GM23248 (cell line): ENCODE measurements at regions not wholly inside any gene's neighbourhood (a gene's known extent, or its start where the extent isn't known, plus 50 kb on each side); places are given as distances from the start of the nearest gene placed in this dataset.

Source experiments
- DNase-seq: peaks from one replicate; pipeline ENCODE4 v3.0.0-alpha.2; 2015
- H2AFZ ChIP-seq: fragments of 200-600 bp; sonication (generic); 2 replicates; pipeline ENCODE4 v1.6.1; 2016; ENCODE audit warnings: antibody characterized with exemption
- H3F3A ChIP-seq: fragments of 200-600 bp; sonication (generic); 2 replicates; pipeline ENCODE4 v1.6.1; 2016; ENCODE audit warnings: mild to moderate bottlenecking, antibody characterized with exemption, mixed run types; ENCODE audit not compliant: insufficient read depth
- H3K27ac ChIP-seq: fragments of 200-600 bp; sonication (generic); 2 replicates; pipeline ENCODE4 v1.5.1; 2016; ENCODE audit warnings: mild to moderate bottlenecking
- H3K27me3 ChIP-seq: fragments of 200-600 bp; sonication (generic); replicated peaks from 2 replicates; pipeline ENCODE4 v1.6.1; 2016; ENCODE audit warnings: mild to moderate bottlenecking; ENCODE audit not compliant: insufficient read depth
- H3K36me3 ChIP-seq: fragments of 200-600 bp; sonication (generic); 2 replicates; pipeline ENCODE4 v1.6.1; 2016; ENCODE audit warnings: low read depth, mild to moderate bottlenecking
- H3K4me1 ChIP-seq: fragments of 200-600 bp; sonication (generic); 2 replicates; pipeline ENCODE4 v1.6.1; 2016; ENCODE audit warnings: mild to moderate bottlenecking; ENCODE audit not compliant: insufficient read depth
- H3K4me2 ChIP-seq: fragments of 200-600 bp; sonication (generic); one replicate; pipeline ENCODE4 v1.6.1; 2016; ENCODE audit warnings: mild to moderate bottlenecking; ENCODE audit not compliant: unreplicated experiment
- H3K4me3 ChIP-seq: fragments of 200-600 bp; sonication (generic); 2 replicates; pipeline ENCODE4 v1.5.1; 2016; ENCODE audit warnings: mild to moderate bottlenecking
- H3K79me2 ChIP-seq: fragments of 200-600 bp; sonication (generic); 2 replicates; pipeline ENCODE4 v1.6.1; 2016; ENCODE audit warnings: mild to moderate bottlenecking; ENCODE audit not compliant: insufficient read depth
- H3K9ac ChIP-seq: fragments of 200-600 bp; sonication (generic); 2 replicates; pipeline ENCODE4 v1.6.1; 2016; ENCODE audit warnings: mild to moderate bottlenecking
- H3K9me2 ChIP-seq: fragments of 200-600 bp; sonication (generic); 2 replicates; pipeline ENCODE4 v1.6.1; 2016; ENCODE audit warnings: mixed run types, mild to moderate bottlenecking, moderate library complexity; ENCODE audit not compliant: insufficient read depth
- H3K9me3 ChIP-seq: fragments of 200-600 bp; sonication (generic); one replicate; pipeline ENCODE4 v1.6.1; 2017; ENCODE audit warnings: low read depth
- H4K20me1 ChIP-seq: fragments of 200-600 bp; sonication (generic); 2 replicates; pipeline ENCODE4 v1.6.0; 2016; ENCODE audit not compliant: insufficient read depth
- EZH2 ChIP-seq: fragments of 200-600 bp; sonication (generic); IDR thresholded peaks from 2 replicates; pipeline ENCODE4 v1.6.1; 2018; ENCODE audit warnings: antibody characterized with exemption, mild to moderate bottlenecking; ENCODE audit not compliant: insufficient read depth, poor library complexity, severe bottlenecking
- EZH2phosphoT487 ChIP-seq: fragments of 200-600 bp; sonication (generic); IDR thresholded peaks from 2 replicates; pipeline ENCODE4 v1.6.1; 2018; ENCODE audit warnings: antibody characterized with exemption, moderate library complexity, mild to moderate bottlenecking, low read depth; ENCODE audit not compliant: insufficient read depth
- WGBS, 2 experiments: methylation state at CpG; one replicate each; pipeline ENCODE4 v1.1.6; 2015 to 2017; ENCODE audit warnings: low lambda C conversion rate in 2 of 2, low coverage in 1 of 2; ENCODE audit errors: missing lambda C conversion rate in 2 of 2; 5-methylcytosine and 5-hydroxymethylcytosine counted together
- in situ Hi-C: fragments of 300-500 bp; cut with MboI; formaldehyde crosslinking; loops from 2 replicates; pipeline ENCODE4 v1.15.0; 2020

- Histone ChIP-seq H3K27ac (no peak overlapping the region), H3K36me3 (no peaks in the 10 kb centered on the region), H2AFZ (no peak overlapping the region), H3F3A (no peaks in the 10 kb centered on the region), H3K9ac (no peak overlapping the region), H3K4me3 (no peak overlapping the region), H3K9me3 (no peaks in the 10 kb centered on the region), H4K20me1 (no peaks in the 10 kb centered on the region), H3K4me2 (no peak overlapping the region), H3K4me1 (no peaks in the 10 kb centered on the region), H3K79me2 (no peaks in the 10 kb centered on the region), H3K27me3 (no peaks in the 10 kb centered on the region), H3K9me2 (no peaks in the 10 kb centered on the region)
- no peak for DNase-seq
- TF ChIP-seq EZH2, result no peak
- TF ChIP-seq EZH2phosphoT487, result no peak
- in situ Hi-C loops, result no loop called here
- WGBS, 2 experiments, result 83 to 84% methylated on average over 2 of the region's 2 CpGs
Measured at GRCh38 chr12:77601069-77601468, 229.6 kb upstream of the NAV3 start.

GRCh38 chr12:77600468-77600843, 230.2 kb upstream of the NAV3 start:
- H3K36me3 ChIP-seq, result no peaks in the 10 kb centered on the region
- H3K4me2 ChIP-seq, result no peak overlapping the region
- 50 to 57% methylated on average over 1 of the region's 1 CpG for WGBS, 2 experiments
- no peaks in the 10 kb centered on the region for H3K9me2 ChIP-seq
- no peak overlapping the region for H3K27ac ChIP-seq
- H3K79me2 ChIP-seq, result no peaks in the 10 kb centered on the region
- no peak for TF ChIP-seq EZH2
- TF ChIP-seq EZH2phosphoT487, result no peak
- no peaks in the 10 kb centered on the region for H3K9me3 ChIP-seq
- in situ Hi-C loops, result no loop called here
- no peaks in the 10 kb centered on the region for H3K4me1 ChIP-seq
- no peaks in the 10 kb centered on the region for H4K20me1 ChIP-seq
- no peaks in the 10 kb centered on the region for H3F3A ChIP-seq
- H2AFZ ChIP-seq, result no peak overlapping the region
- H3K27me3 ChIP-seq, result no peaks in the 10 kb centered on the region
- DNase-seq, result no peak
- H3K4me3 ChIP-seq, result no peak overlapping the region
- H3K9ac ChIP-seq, result no peak overlapping the region

- Histone ChIP-seq H3K9me3 (no peaks in the 10 kb centered on the region), H3K4me3 (no peak overlapping the region), H3F3A (no peaks in the 10 kb centered on the region), H3K4me2 (no peak overlapping the region), H3K4me1 (no peaks in the 10 kb centered on the region), H3K36me3 (no peaks in the 10 kb centered on the region), H3K9ac (no peak overlapping the region), H4K20me1 (no peaks in the 10 kb centered on the region), H2AFZ (no peak overlapping the region), H3K27ac (no peak overlapping the region), H3K79me2 (no peaks in the 10 kb centered on the region), H3K9me2 (no peaks in the 10 kb centered on the region), H3K27me3 (no peaks in the 10 kb centered on the region)
- no peak for DNase-seq
- no peak for TF ChIP-seq EZH2
- in situ Hi-C loops, result no loop called here
Measured at GRCh38 chr12:77599782-77600467, 230.8 kb upstream of the NAV3 start.

- Histone ChIP-seq H2AFZ (no peak overlapping the region), H4K20me1 (no peaks in the 10 kb centered on the region), H3K9me2 (no peaks in the 10 kb centered on the region), H3K9ac (no peak overlapping the region), H3K9me3 (no peaks in the 10 kb centered on the region), H3K79me2 (no peaks in the 10 kb centered on the region), H3K27me3 (no peaks in the 10 kb centered on the region), H3F3A (no peaks in the 10 kb centered on the region), H3K27ac (no peak overlapping the region), H3K36me3 (no peaks in the 10 kb centered on the region), H3K4me3 (no peak overlapping the region), H3K4me1 (no peaks in the 10 kb centered on the region; the same call in 1 of the 2 replicates), H3K4me2 (peak overlapping the region; percentile 44)
- peak; percentile 51 for DNase-seq
- 7 to 10% methylated on average over 3 of the region's 3 CpGs for WGBS, 2 experiments
- TF ChIP-seq EZH2phosphoT487, result no peak
- in situ Hi-C loops, result no loop called here
Measured at GRCh38 chr12:77594366-77594765, 236.3 kb upstream of the NAV3 start.

- H3K4me3 ChIP-seq, result no peak overlapping the region
- in situ Hi-C loops, result no loop called here
- H3K4me1 ChIP-seq, result no peaks in the 10 kb centered on the region; the same call in 1 of the 2 replicates
- no peak for DNase-seq
- no peak overlapping the region for H3K9ac ChIP-seq
- H3K27ac ChIP-seq, result no peak overlapping the region
- no peaks in the 10 kb centered on the region for H4K20me1 ChIP-seq
- H3K27me3 ChIP-seq, result no peaks in the 10 kb centered on the region
- 55 to 63% methylated on average over 2 of the region's 2 CpGs for WGBS, 2 experiments
- no peaks in the 10 kb centered on the region for H3K36me3 ChIP-seq
- TF ChIP-seq EZH2phosphoT487, result no peak
- no peak for TF ChIP-seq EZH2
- no peak overlapping the region for H3K4me2 ChIP-seq
- no peaks in the 10 kb centered on the region for H3K9me2 ChIP-seq
- no peak overlapping the region for H2AFZ ChIP-seq
- no peaks in the 10 kb centered on the region for H3K9me3 ChIP-seq
- H3K79me2 ChIP-seq, result no peaks in the 10 kb centered on the region
- H3F3A ChIP-seq, result no peaks in the 10 kb centered on the region
Measured at GRCh38 chr12:77592836-77593235, 237.9 kb upstream of the NAV3 start.
